H9 (cell line): ENCODE measurements at regions not wholly inside any gene's neighbourhood (a gene's known extent, or its start where the extent isn't known, plus 50 kb on each side); places are given as distances from the start of the nearest gene placed in this dataset.

Experiments
- DNase-seq: peaks from one replicate; pipeline ENCODE4 v3.0.0-alpha.2; 2017
- H2AFZ ChIP-seq: one replicate; pipeline ENCODE4 v1.6.1; 2013; ENCODE audit warnings: mild to moderate bottlenecking, low read length, control low read depth, moderate library complexity
- H2AK5ac ChIP-seq: 2 replicates; pipeline ENCODE4 v1.6.1; 2013; ENCODE audit warnings: low read length, control low read depth, mixed read lengths; ENCODE audit not compliant: insufficient read length
- H2BK120ac ChIP-seq: one replicate; pipeline ENCODE4 v1.6.1; 2013; ENCODE audit warnings: low read depth, mild to moderate bottlenecking, low read length, control low read depth, inconsistent platforms; ENCODE audit not compliant: poor library complexity, severe bottlenecking
- H2BK12ac ChIP-seq: 2 replicates; pipeline ENCODE4 v1.6.1; 2013; ENCODE audit warnings: low read length, control low read depth, mixed read lengths, low read depth; ENCODE audit not compliant: insufficient read length
- H2BK15ac ChIP-seq: 2 replicates; pipeline ENCODE4 v1.6.1; 2013; ENCODE audit warnings: low read depth, low read length, control low read depth
- H2BK20ac ChIP-seq: one replicate; pipeline ENCODE4 v1.6.1; 2013; ENCODE audit warnings: low read depth, mild to moderate bottlenecking, low read length, control low read depth, inconsistent platforms; ENCODE audit not compliant: poor library complexity, severe bottlenecking
- H2BK5ac ChIP-seq: 2 replicates; pipeline ENCODE4 v1.6.1; 2013; ENCODE audit warnings: low read length, control low read depth, mixed read lengths; ENCODE audit not compliant: insufficient read length
- H3K14ac ChIP-seq: 2 replicates; pipeline ENCODE4 v1.6.1; 2013; ENCODE audit warnings: low read length, control low read depth; ENCODE audit not compliant: insufficient read depth
- H3K18ac ChIP-seq: 2 replicates; pipeline ENCODE4 v1.6.1; 2013; ENCODE audit warnings: low read depth, mild to moderate bottlenecking, mixed read lengths, low read length, control low read depth; ENCODE audit not compliant: insufficient read length
- H3K23ac ChIP-seq: 2 replicates; pipeline ENCODE4 v1.6.1; 2013; ENCODE audit warnings: low read length, control low read depth, mixed read lengths, low read depth; ENCODE audit not compliant: insufficient read length
- H3K23me2 ChIP-seq: 2 replicates; pipeline ENCODE4 v1.6.1; 2013; ENCODE audit warnings: low read depth, mild to moderate bottlenecking, mixed read lengths, low read length, control low read depth; ENCODE audit not compliant: insufficient read length, poor library complexity, severe bottlenecking
- H3K27ac ChIP-seq: 2 replicates; pipeline ENCODE4 v1.5.1; 2013; ENCODE audit warnings: low read length, control low read depth, mixed read lengths, low read depth; ENCODE audit not compliant: insufficient read length
- H3K27me3 ChIP-seq: 2 replicates; pipeline ENCODE4 v1.6.1; 2013; ENCODE audit warnings: low read length, control low read depth, inconsistent platforms; ENCODE audit not compliant: insufficient read depth
- H3K4ac ChIP-seq: 2 replicates; pipeline ENCODE4 v1.6.1; 2013; ENCODE audit warnings: low read depth, mild to moderate bottlenecking, control low read depth, inconsistent platforms, low read length, moderate library complexity
- H3K4me1 ChIP-seq: 2 replicates; pipeline ENCODE4 v1.6.1; 2013; ENCODE audit warnings: low read length, control low read depth, inconsistent platforms; ENCODE audit not compliant: insufficient read depth
- H3K4me2 ChIP-seq: 2 replicates; pipeline ENCODE4 v1.6.1; 2013; ENCODE audit warnings: low read length, control low read depth, mixed read lengths; ENCODE audit not compliant: insufficient read length, insufficient read depth
- H3K56ac ChIP-seq: 2 replicates; pipeline ENCODE4 v1.6.1; 2013; ENCODE audit warnings: low read depth, mild to moderate bottlenecking, mixed read lengths, low read length, control low read depth; ENCODE audit not compliant: insufficient read length
- H3K79me1 ChIP-seq: 2 replicates; pipeline ENCODE4 v1.6.1; 2013; ENCODE audit warnings: low read depth, mild to moderate bottlenecking, moderate library complexity, low read length, control low read depth, inconsistent platforms; ENCODE audit not compliant: insufficient read depth, poor library complexity, severe bottlenecking
- H3K79me2 ChIP-seq: 2 replicates; pipeline ENCODE4 v1.6.1; 2013; ENCODE audit warnings: low read length, control low read depth, inconsistent platforms; ENCODE audit not compliant: insufficient read depth
- H3K9ac ChIP-seq: 2 replicates; pipeline ENCODE4 v1.6.1; 2013; ENCODE audit warnings: low read length, control low read depth, mixed read lengths; ENCODE audit not compliant: insufficient read length; ENCODE audit errors: extremely low read depth
- H3K9me3 ChIP-seq: one replicate; pipeline ENCODE4 v1.6.1; 2013; ENCODE audit warnings: low read depth, low read length, inconsistent platforms; ENCODE audit not compliant: control insufficient read depth
- H3T11ph ChIP-seq: one replicate; pipeline ENCODE4 v1.6.1; 2013; ENCODE audit warnings: mild to moderate bottlenecking, low read length, control low read depth, inconsistent platforms
- H4K20me1 ChIP-seq: one replicate; pipeline ENCODE4 v1.6.1; 2013; ENCODE audit not compliant: control insufficient read depth, insufficient read length, insufficient read depth
- H4K5ac ChIP-seq: 2 replicates; pipeline ENCODE4 v1.6.1; 2013; ENCODE audit warnings: low read depth, mild to moderate bottlenecking, mixed read lengths, low read length, control low read depth; ENCODE audit not compliant: insufficient read length
- H4K8ac ChIP-seq: replicated peaks from 2 replicates; pipeline ENCODE4 v1.6.1; 2013; ENCODE audit warnings: low read length, control low read depth, mixed read lengths, low read depth; ENCODE audit not compliant: insufficient read length
- H4K91ac ChIP-seq: 2 replicates; pipeline ENCODE4 v1.6.1; 2013; ENCODE audit warnings: low read depth, mild to moderate bottlenecking, moderate library complexity, mixed read lengths, low read length, control low read depth; ENCODE audit not compliant: insufficient read length
- H3K27ac Mint-ChIP-seq, 3 experiments: 2 replicates in 2 of 3; 3 replicates in 1 of 3; pipeline ENCODE4 v1.8.0; 2020 to 2021; ENCODE audit warnings: mixed read lengths in 3 of 3, mild to moderate bottlenecking in 1 of 3, moderate library complexity in 1 of 3
- H3K27me3 Mint-ChIP-seq: 2 replicates; pipeline ENCODE4 v1.8.0; 2021; ENCODE audit warnings: low read depth, mild to moderate bottlenecking, moderate library complexity, mixed read lengths
- H3K36me3 Mint-ChIP-seq, 3 experiments: 2 replicates in 2 of 3; 3 replicates in 1 of 3; pipeline ENCODE4 v1.8.0; 2020 to 2021; ENCODE audit warnings: low read depth in 3 of 3, mixed read lengths in 3 of 3; ENCODE audit not compliant: insufficient read depth in 1 of 3
- H3K4me1 Mint-ChIP-seq, 2 experiments: 2 replicates each; pipeline ENCODE4 v1.8.0; 2020; ENCODE audit warnings: mixed read lengths in 2 of 2
- H3K4me3 Mint-ChIP-seq, 2 experiments: 2 replicates in 1 of 2; 3 replicates in 1 of 2; pipeline ENCODE4 v1.8.0; 2020 to 2021; ENCODE audit warnings: mild to moderate bottlenecking in 2 of 2, mixed read lengths in 2 of 2, moderate library complexity in 1 of 2
- H3K9me3 Mint-ChIP-seq, 2 experiments: 2 replicates in 1 of 2; 3 replicates in 1 of 2; pipeline ENCODE4 v1.8.0; 2020; ENCODE audit warnings: mild to moderate bottlenecking in 2 of 2, mixed read lengths in 2 of 2, moderate library complexity in 1 of 2
- WGBS: extraction: QIAGEN DNeasy Blood & Tissue Kit; methylation state at CpG from one replicate; pipeline ENCODE4 v1.1.7; 2013; ENCODE audit warnings: missing lambda C conversion rate, low lambda C conversion rate, mixed read lengths; ENCODE audit not compliant: insufficient read length; ENCODE audit errors: extremely low coverage; 5-methylcytosine and 5-hydroxymethylcytosine counted together
- TF ChIP-seq, protein P1 (sequence below): fragments of 200-600 bp; sonication (generic); conservative IDR thresholded peaks from 3 replicates; pipeline ENCODE4 v1.8.0; 2021; ENCODE audit warnings: antibody characterized with exemption, mild to moderate bottlenecking

GRCh38 chr16:79329967-79330366 lies 270.6 kb downstream of the MAF start:
- H3K4me1 ChIP-seq = peaks cover 12% of the 10 kb centered on the region
- no peaks in the 10 kb centered on the region for H3K27me3 ChIP-seq
- H2AFZ ChIP-seq = no peak overlapping the region
- no peak overlapping the region for H3T11ph ChIP-seq
- H3K18ac ChIP-seq = no peak overlapping the region
- H2BK20ac ChIP-seq = no peak overlapping the region
- H3K4me2 ChIP-seq = no peak overlapping the region
- no CpG with 5 or more reads among the region's 4 CpGs for WGBS
- H2BK120ac ChIP-seq = no peak overlapping the region
- H4K91ac ChIP-seq = no peak overlapping the region
- no peaks in the 10 kb centered on the region for H3K79me1 ChIP-seq
- H3K14ac ChIP-seq = no peak overlapping the region
- Mint-ChIP-seq H3K4me1 (peaks cover 45 to 47% of the 10 kb centered on the region in 2 experiments), H3K27me3 (no peaks in the 10 kb centered on the region; the same call in 1 of the 2 replicates), H3K9me3 (no peaks in the 10 kb centered on the region), H3K4me3 (no peak overlapping the region), H3K27ac (no peak overlapping the region; a peak in 1 of 7 replicates), H3K36me3 (no peaks in the 10 kb centered on the region)
- H3K27ac ChIP-seq = no peak overlapping the region
- H3K9ac ChIP-seq = no peak overlapping the region
- no peak overlapping the region for H2BK5ac ChIP-seq
- no peak overlapping the region for H3K56ac ChIP-seq
- H2BK12ac ChIP-seq = no peak overlapping the region
- no peak overlapping the region for H3K23ac ChIP-seq
- H3K79me2 ChIP-seq = no peaks in the 10 kb centered on the region
- H4K5ac ChIP-seq = no peak overlapping the region
- no peaks in the 10 kb centered on the region for H4K20me1 ChIP-seq
- H2AK5ac ChIP-seq = no peak overlapping the region
- TF ChIP-seq, protein P1, sequence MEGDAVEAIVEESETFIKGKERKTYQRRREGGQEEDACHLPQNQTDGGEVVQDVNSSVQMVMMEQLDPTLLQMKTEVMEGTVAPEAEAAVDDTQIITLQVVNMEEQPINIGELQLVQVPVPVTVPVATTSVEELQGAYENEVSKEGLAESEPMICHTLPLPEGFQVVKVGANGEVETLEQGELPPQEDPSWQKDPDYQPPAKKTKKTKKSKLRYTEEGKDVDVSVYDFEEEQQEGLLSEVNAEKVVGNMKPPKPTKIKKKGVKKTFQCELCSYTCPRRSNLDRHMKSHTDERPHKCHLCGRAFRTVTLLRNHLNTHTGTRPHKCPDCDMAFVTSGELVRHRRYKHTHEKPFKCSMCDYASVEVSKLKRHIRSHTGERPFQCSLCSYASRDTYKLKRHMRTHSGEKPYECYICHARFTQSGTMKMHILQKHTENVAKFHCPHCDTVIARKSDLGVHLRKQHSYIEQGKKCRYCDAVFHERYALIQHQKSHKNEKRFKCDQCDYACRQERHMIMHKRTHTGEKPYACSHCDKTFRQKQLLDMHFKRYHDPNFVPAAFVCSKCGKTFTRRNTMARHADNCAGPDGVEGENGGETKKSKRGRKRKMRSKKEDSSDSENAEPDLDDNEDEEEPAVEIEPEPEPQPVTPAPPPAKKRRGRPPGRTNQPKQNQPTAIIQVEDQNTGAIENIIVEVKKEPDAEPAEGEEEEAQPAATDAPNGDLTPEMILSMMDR = no peak
- no peak overlapping the region for H3K4ac ChIP-seq
- H4K8ac ChIP-seq = no peak overlapping the region
- H3K9me3 ChIP-seq = no peaks in the 10 kb centered on the region
- H3K23me2 ChIP-seq = no peaks in the 10 kb centered on the region
- DNase-seq = no peak
- no peak overlapping the region for H2BK15ac ChIP-seq
